NCI-H146 treated with DMSO at 0.1 percent for 48 hours (cell line): ENCODE measurements at regions not wholly inside any gene's neighbourhood (a gene's known extent, or its start where the extent isn't known, plus 50 kb on each side); places are given as distances from the start of the nearest gene placed in this dataset.
"Not testable (repeated sequence)": the region's sequence is repeated elsewhere in the genome, so short reads cannot be mapped to it uniquely, and the experiment has no call there.

Source experiments
- DNase-seq: peaks from one replicate; lab custom pipeline; 2025; ENCODE audit not compliant: unreplicated experiment; lab: John Stamatoyannopoulos, UW

- DNase-seq, result no peak
Observed at GRCh38 chr13:33410619-33411018, 125.1 kb upstream of the STARD13 start.

DNA sequence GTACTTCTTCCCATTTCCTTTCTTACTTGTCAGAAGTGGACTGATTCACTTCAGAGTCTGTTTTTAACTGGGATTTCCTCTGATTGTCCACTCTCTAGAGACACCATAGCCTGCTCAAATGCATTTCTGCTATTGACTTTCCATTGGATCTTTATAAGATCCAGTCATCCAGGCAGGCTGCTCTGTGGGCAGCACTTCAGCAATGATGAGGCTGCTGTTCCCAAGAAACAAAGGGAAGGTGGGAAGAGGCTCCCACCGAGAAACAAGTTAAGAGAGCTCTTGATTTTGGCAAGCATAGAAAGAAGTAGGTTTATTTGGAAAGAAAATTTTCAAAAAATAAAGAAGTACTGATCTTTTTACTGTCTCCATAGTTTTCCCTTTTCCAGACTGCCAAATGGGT lies 125.8 kb upstream of the STARD13 start:
- no peak for DNase-seq

GRCh38 chr13:33415822-33416221 lies 130.3 kb upstream of the STARD13 start:
- no peak for DNase-seq

GRCh38 chr13:33418224-33418953 lies 132.8 kb upstream of the STARD13 start:
- DNase-seq, result not testable (repeated sequence)

GRCh38 chr13:33420117-33420516 lies 134.6 kb upstream of the STARD13 start:
- DNase-seq, result not testable (repeated sequence)

DNA sequence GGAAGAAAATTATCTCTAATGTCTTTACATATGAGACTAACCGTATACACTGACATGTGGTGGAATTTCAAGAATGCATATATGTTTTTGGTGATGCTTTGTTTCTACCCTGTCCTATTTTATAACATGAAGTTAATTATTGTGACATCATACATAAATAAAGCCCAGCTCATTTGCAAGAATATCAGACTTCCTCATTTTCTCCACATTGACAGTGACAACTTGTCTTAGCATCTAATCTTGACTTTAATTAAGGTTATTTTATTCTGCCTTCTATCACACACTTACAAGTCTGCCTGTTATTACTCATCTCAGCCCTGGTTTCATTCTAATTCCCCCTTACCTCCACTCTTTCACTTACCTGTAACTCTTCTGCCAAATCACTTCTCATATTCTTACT lies 140.6 kb upstream of the STARD13 start:
- DNase-seq, result no peak

DNA sequence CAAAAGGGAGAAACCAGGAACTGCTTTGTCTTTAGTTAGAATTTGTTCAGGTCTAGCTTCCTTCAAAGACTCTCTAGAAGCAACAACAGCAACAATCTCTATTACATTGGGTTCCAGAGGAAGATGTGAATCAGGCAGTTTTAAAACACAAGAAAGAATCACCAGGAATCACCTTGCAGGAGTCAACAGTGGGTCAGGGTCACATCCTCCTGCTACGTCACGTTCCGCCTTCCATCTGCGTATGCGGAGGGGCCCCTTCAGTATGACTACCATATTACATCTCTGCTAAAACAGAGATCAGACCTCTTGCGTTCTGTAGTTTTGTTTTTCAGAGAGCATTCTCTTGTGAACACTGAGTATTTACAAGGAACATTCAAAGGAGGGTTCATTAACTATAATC lies 147.8 kb upstream of the STARD13 start:
- DNase-seq, result no peak

GRCh38 chr13:33434676-33435075 lies 149.1 kb upstream of the STARD13 start:
- DNase-seq, result no peak

GRCh38 chr13:33435207-33435606 lies 149.7 kb upstream of the STARD13 start:
- no peak for DNase-seq

DNA sequence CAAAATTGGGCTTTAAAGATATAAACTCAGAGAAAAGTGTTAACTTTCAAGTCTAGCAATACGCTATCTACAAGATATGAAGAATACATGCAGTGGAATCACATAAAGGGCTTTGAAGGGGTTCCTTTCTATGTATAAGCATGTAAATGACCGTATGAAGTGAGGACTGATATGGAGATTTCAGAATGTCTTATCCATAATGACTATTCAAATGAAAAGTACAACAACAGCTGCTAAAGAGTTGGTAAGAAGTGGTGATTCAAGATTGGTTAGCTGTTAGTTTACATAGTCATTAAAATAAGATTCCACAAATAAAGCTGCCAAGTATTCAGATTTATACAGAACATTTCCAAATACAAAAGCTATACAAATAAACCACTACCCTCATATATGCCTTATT lies 153.4 kb upstream of the STARD13 start:
- no peak for DNase-seq

- DNase-seq, result no peak
Observed at GRCh38 chr13:33441015-33441414, 155.5 kb upstream of the STARD13 start.

- DNase-seq, result peak; percentile 82
Observed at GRCh38 chr13:33445024-33445423, 159.5 kb upstream of the STARD13 start.

DNA sequence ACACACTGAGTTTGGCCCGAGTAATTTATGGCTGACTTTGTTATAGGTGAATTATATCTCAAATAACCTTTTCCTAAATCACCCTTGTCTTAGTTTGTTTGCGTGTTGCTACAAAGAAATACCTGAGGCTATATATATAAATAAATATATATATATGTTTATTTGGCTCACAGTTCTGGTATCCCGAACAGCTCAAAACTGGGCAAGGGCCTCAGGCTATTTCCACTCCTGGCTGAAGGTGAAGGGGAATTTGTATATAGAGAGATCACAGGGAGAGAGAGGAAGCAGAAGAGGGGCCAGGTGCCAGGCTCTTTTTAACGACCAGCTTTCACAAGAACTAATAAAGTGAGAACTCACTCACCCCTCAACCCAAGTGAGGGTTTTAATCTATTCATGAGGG lies 159.9 kb upstream of the STARD13 start:
- peak; percentile 78 for DNase-seq

DNA sequence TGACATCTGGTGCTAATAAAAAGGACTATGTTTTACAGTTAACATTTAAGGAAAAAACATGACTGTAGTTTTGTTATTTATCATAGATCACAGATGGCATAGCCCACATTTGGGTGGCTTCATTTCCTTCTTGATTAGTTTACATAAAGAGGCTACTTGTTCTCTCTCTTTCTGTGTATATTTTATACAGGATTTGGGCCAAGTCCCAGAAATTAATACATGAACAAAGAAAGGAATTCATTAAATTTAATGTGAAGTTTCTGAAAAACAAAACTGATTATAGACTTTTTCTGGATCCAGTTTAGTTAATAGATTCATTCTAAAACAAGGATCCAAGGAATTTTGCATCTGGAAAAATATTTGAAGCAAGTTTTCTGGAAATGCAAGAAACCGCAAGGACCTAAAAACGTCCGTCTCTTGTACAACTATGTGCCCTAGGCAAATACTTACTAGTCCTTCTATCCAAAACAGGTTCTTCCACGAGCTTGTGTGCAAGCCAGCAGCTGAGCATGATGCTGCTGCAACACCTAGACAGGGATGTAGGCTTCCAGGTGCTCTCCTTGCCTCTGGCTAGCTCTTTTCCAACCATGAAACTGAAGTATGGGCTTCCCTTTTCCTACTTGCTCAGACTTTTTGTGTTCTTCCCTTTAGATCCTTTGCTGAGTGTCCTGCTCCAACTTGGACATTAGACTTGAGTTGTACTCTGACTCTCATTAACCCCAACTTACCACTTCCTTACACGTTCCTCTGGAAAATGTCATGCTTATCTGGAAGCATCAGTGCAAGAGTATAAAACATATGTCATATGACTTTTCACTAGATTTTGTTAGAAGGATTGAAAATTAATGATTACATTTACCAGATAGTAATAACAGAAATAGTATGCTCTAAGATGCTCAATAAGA lies 161.5 kb upstream of the STARD13 start:
- DNase-seq, result no peak

DNA sequence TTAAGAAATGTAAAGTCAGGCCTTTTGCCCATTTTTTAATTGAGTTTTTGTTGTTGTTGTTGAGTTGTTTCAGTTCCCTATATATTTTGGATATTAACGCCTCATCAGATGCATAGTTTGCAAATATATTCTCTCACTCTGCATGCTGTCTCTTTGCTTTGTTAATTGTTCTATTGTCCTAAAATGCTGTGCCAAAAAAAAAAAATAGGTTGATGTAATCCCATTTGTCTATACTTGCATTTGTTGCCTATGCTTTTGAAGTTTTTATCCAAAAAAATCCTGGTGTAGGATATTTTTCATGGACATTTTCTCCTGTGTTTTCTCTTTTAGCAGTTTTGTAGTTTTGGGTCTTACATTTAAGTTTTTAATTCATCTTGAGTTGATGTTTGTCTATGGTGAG lies 163.3 kb upstream of the STARD13 start:
- no peak for DNase-seq

DNA sequence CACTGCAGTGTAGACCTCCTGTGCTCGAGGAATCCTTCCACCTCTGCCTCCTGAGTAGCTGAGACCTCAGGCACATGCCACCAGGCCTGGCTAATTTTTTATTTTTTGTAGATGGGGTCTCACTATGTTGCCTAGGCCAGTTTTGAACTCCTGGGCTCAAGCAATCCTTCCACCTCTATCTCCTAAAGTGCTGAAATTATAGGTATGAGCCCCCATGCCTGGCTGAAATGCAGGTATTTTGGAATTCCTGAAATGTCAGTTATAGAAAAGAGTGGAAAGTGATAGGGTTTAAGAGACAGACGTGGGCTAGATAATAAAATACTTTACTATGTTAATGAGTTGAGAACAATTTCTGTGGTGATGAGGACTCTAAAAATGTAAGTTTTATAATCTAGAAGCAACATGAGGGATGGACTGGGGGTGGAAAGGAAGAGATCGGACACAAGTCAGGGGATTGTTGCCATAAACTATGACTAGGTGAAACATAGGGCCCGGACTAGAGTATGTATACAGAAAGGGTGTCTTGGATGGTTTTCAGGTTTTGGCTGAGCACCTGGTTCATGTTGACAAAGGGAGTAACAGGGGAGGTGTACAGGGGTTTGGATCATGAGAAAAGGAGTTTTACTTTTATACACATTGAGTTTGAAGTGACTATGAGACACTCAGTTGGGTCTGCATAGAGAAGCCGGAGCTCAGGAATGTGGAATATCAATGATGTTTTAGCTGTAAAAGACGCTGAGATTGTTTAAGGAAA lies 165.6 kb upstream of the STARD13 start:
- no peak for DNase-seq

- no peak for DNase-seq
Observed at GRCh38 chr13:33452873-33453517, 167.4 kb upstream of the STARD13 start.

DNA sequence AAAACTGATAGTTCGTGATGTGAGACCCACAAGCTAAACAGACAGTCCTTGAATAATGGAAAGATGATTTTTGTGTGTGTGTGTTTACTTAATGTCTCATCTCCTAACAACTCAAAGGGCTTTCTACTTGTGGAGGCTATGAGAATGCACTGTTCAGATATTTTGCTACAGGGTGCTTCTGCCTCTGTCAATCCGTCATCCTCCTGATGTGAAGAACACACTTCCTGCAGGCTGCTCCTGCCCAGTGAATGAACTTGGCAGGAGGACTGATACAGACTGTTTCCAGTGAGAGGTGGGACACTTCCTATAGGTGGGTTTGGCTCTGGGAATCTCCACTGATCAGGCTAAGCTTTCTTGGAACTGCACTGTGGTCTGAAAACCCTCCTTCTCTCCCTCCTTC lies 168.4 kb upstream of the STARD13 start:
- no peak for DNase-seq

- no peak for DNase-seq
Observed at GRCh38 chr13:33454844-33455705, 169.5 kb upstream of the STARD13 start.

DNA sequence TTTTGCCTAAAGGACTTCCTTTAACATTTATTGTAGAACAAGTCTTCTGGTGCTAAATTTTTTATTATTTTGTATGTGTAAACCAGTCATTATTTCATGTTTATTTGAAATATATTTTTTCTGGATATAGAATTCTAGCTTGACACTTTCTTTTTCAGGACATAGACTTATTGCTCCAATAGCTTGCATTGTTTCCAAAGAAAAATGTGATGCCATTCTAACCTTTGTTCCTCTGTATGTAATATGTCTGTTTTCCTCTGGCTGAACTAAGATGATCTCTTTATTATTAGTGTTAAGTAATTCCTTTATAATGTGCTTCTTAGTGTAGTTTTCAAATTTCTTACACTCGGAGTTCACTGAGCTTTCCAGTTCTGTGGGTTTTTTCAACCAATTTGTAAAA lies 174.1 kb upstream of the STARD13 start:
- no peak for DNase-seq
